ENCODE measurements at regions not wholly inside any gene's neighbourhood (a gene's known extent, or its start where the extent isn't known, plus 50 kb on each side); places are given as distances from the start of the nearest gene placed in this dataset.
A peak's percentile ranks its signal among the peaks of the same experiment; 100 is the strongest.

GRCh38 chr11:119874660-119875238, 145.7 kb upstream of the NECTIN1 start:
- H3K27ac ChIP-seq (ENCODE audit: low read depth): no peak overlapping the region
- no peaks in the 10 kb centered on the region for H3F3A ChIP-seq (replicated peaks; ENCODE audit: low read depth)
- H3K27me3 Mint-ChIP-seq (ENCODE audit: insufficient read depth, low read depth, poor library complexity): peaks cover 2% of the 10 kb centered on the region
- H3K9me3 Mint-ChIP-seq: no peaks in the 10 kb centered on the region
- H3K4me1 Mint-ChIP-seq: peaks cover 18% of the 10 kb centered on the region
- H3K4me2 ChIP-seq: no peak overlapping the region
- no peak for TF ChIP-seq POLR2AphosphoS5 (IDR thresholded peaks at IDR 0.05; ENCODE audit: low read depth)
- TF ChIP-seq CREB1 (CRISPR knock-in tag; IDR thresholded peaks at IDR 0.05; ENCODE audit: low read depth): no peak
- no peak for TF ChIP-seq CTCF (conservative IDR thresholded peaks at IDR 0.05; ENCODE audit: low read depth in 2 of 2)
- TF ChIP-seq JUNB (IDR thresholded peaks at IDR 0.05; ENCODE audit: unreplicated experiment): no peak
- no peaks in the 10 kb centered on the region for H4K20me1 ChIP-seq (replicated peaks; ENCODE audit: insufficient read depth)
- peak overlapping the region; percentile 9; the same call in 1 of the 2 replicates for H2AFZ ChIP-seq
- DNase-seq (ENCODE audit: low spot score): no peak
- H3K36me3 Mint-ChIP-seq (ENCODE audit: low read depth): no peaks in the 10 kb centered on the region
- H3K79me2 ChIP-seq (replicated peaks; ENCODE audit: insufficient read depth): no peaks in the 10 kb centered on the region
- 0 out of 2 replicates have a peak, but pooled peaks cover 4% of the 10 kb centered on the region for H3K9me2 ChIP-seq (ENCODE audit: insufficient read depth)
- H3K4me3 Mint-ChIP-seq: no peak overlapping the region
- no peak; the same call in 2 of the 3 replicates for ATAC-seq
- H3K4me3 ChIP-seq: no peak overlapping the region
- H3K27me3 ChIP-seq (ENCODE audit: insufficient read depth): no peaks in the 10 kb centered on the region
- H3K36me3 ChIP-seq (ENCODE audit: insufficient read depth): no peaks in the 10 kb centered on the region
- H3K4me1 ChIP-seq (ENCODE audit: insufficient read depth): no peaks in the 10 kb centered on the region
- H3K27ac Mint-ChIP-seq: no peak overlapping the region

GRCh38 chr11:119873761-119874421, 144.9 kb upstream of the NECTIN1 start:
- no peaks in the 10 kb centered on the region for H3F3A ChIP-seq (replicated peaks; ENCODE audit: low read depth)
- no peak for DNase-seq (ENCODE audit: low spot score)
- H3K4me1 ChIP-seq (ENCODE audit: insufficient read depth): no peaks in the 10 kb centered on the region
- H3K79me2 ChIP-seq (replicated peaks; ENCODE audit: insufficient read depth): no peaks in the 10 kb centered on the region
- H3K27ac ChIP-seq (ENCODE audit: low read depth): no peak overlapping the region
- no peak overlapping the region for H2AFZ ChIP-seq
- peaks cover 2% of the 10 kb centered on the region for H3K27me3 Mint-ChIP-seq (ENCODE audit: insufficient read depth, low read depth, poor library complexity)
- no peaks in the 10 kb centered on the region for H4K20me1 ChIP-seq (replicated peaks; ENCODE audit: insufficient read depth)
- no peak overlapping the region for H3K4me3 Mint-ChIP-seq
- 0 out of 2 replicates have a peak, but pooled peaks cover 4% of the 10 kb centered on the region for H3K9me2 ChIP-seq (ENCODE audit: insufficient read depth)
- H3K36me3 Mint-ChIP-seq (ENCODE audit: low read depth): no peaks in the 10 kb centered on the region
- no peaks in the 10 kb centered on the region for H3K36me3 ChIP-seq (ENCODE audit: insufficient read depth)
- no peaks in the 10 kb centered on the region for H3K9me3 Mint-ChIP-seq
- H3K4me3 ChIP-seq: no peak overlapping the region
- H3K27me3 ChIP-seq (ENCODE audit: insufficient read depth): no peaks in the 10 kb centered on the region
- ATAC-seq: no peak
- H3K4me2 ChIP-seq: no peak overlapping the region
- peaks cover 16% of the 10 kb centered on the region for H3K4me1 Mint-ChIP-seq
- H3K27ac Mint-ChIP-seq: no peak overlapping the region
- TF ChIP-seq REST (IDR thresholded peaks at IDR 0.05; ENCODE audit: unreplicated experiment) (no peak), STAT1 (IDR thresholded peaks at IDR 0.05; ENCODE audit: unreplicated experiment) (no peak), POLR2AphosphoS5 (IDR thresholded peaks at IDR 0.05; ENCODE audit: low read depth) (no peak), CTCF (conservative IDR thresholded peaks at IDR 0.05; ENCODE audit: low read depth in 2 of 2) (no peak), ETS1 (IDR thresholded peaks at IDR 0.05) (no peak)
